ENCODE measurements at regions not wholly inside any gene's neighbourhood (a gene's known extent, or its start where the extent isn't known, plus 50 kb on each side); places are given as distances from the start of the nearest gene placed in this dataset.

GRCh38 chr3:26799679-26800317, 177.2 kb downstream of the LRRC3B start:
- H2AFZ ChIP-seq (ENCODE audit: low read length) = no peak overlapping the region
- no peaks in the 10 kb centered on the region for H4K20me1 ChIP-seq (ENCODE audit: insufficient read depth, low read length)
- H3K9me2 ChIP-seq (replicated peaks; ENCODE audit: insufficient read depth, low read length) = no peaks in the 10 kb centered on the region
- TF ChIP-seq EZH2phosphoT487 (IDR thresholded peaks at IDR 0.05; ENCODE audit: low read length) (no peak), CTCF (IDR thresholded peaks at IDR 0.05; ENCODE audit: low read length) (no peak), EZH2 (optimal IDR thresholded peaks at IDR 0.05; ENCODE audit: low read depth, low read length) (no peak)
- no peak overlapping the region for H3K27ac ChIP-seq (ENCODE audit: low read length)
- H3K36me3 ChIP-seq (replicated peaks; ENCODE audit: insufficient read depth, low read length) = no peaks in the 10 kb centered on the region
- H3K9me3 ChIP-seq (replicated peaks; ENCODE audit: insufficient read depth, low read length) = no peaks in the 10 kb centered on the region
- peak; percentile 37 for DNase-seq
- no peaks in the 10 kb centered on the region for H3F3A ChIP-seq (ENCODE audit: insufficient read depth, low read length)
- no peak overlapping the region for H3K9ac ChIP-seq (ENCODE audit: low read length)
- H3K79me2 ChIP-seq (ENCODE audit: low read length) = no peaks in the 10 kb centered on the region
- no peaks in the 10 kb centered on the region for H3K4me1 ChIP-seq (ENCODE audit: low read length)
- no peak overlapping the region for H3K4me2 ChIP-seq (ENCODE audit: low read depth, low read length)
- H3K27me3 ChIP-seq (replicated peaks; ENCODE audit: insufficient read depth, low read length) = no peaks in the 10 kb centered on the region
- no peak overlapping the region for H3K4me3 ChIP-seq (ENCODE audit: low read length)

GRCh38 chr3:26807272-26807671, 184.7 kb downstream of the LRRC3B start:
- Histone ChIP-seq H2AFZ (ENCODE audit: low read length) (no peak overlapping the region), H3K4me3 (ENCODE audit: low read length) (no peak overlapping the region), H3K27me3 (replicated peaks; ENCODE audit: insufficient read depth, low read length) (no peaks in the 10 kb centered on the region), H3K4me2 (ENCODE audit: low read depth, low read length) (no peak overlapping the region), H3K9me2 (replicated peaks; ENCODE audit: insufficient read depth, low read length) (no peaks in the 10 kb centered on the region), H3K9me3 (replicated peaks; ENCODE audit: insufficient read depth, low read length) (no peaks in the 10 kb centered on the region), H4K20me1 (ENCODE audit: insufficient read depth, low read length) (no peaks in the 10 kb centered on the region), H3K27ac (ENCODE audit: low read length) (no peak overlapping the region), H3K9ac (ENCODE audit: low read length) (no peak overlapping the region), H3K4me1 (ENCODE audit: low read length) (no peaks in the 10 kb centered on the region), H3F3A (ENCODE audit: insufficient read depth, low read length) (no peaks in the 10 kb centered on the region), H3K79me2 (ENCODE audit: low read length) (no peaks in the 10 kb centered on the region), H3K36me3 (replicated peaks; ENCODE audit: insufficient read depth, low read length) (no peaks in the 10 kb centered on the region)
- TF ChIP-seq CTCF (IDR thresholded peaks at IDR 0.05; ENCODE audit: low read length) (no peak), EZH2phosphoT487 (IDR thresholded peaks at IDR 0.05; ENCODE audit: low read length) (no peak)
- no peak for DNase-seq

DNA sequence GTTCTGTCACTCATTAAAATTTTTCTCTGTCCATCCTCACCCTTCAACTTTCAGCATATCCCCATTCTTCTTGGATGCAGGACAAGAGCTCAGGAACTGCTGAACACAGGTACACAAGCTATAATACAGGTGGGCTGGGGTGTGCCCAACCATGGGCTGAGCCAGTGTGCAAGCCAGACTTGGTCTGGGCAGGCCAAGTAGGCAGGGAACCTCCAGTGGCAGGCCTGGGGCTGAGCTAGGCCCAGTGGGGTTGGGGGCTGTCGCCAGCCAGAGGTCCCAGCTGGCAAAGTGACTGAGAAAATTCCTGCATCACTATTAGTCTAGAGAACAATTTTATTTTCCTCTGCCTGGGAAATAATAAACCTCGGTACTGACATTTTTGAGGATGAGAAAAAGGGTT, 202.9 kb downstream of the LRRC3B start:
- Histone ChIP-seq H4K20me1 (ENCODE audit: insufficient read depth, low read length) (no peaks in the 10 kb centered on the region), H3K4me3 (ENCODE audit: low read length) (no peak overlapping the region), H3K9ac (ENCODE audit: low read length) (no peak overlapping the region), H2AFZ (ENCODE audit: low read length) (no peak overlapping the region), H3K9me3 (replicated peaks; ENCODE audit: insufficient read depth, low read length) (no peaks in the 10 kb centered on the region), H3K27me3 (replicated peaks; ENCODE audit: insufficient read depth, low read length) (no peaks in the 10 kb centered on the region), H3K4me2 (ENCODE audit: low read depth, low read length) (no peak overlapping the region), H3K9me2 (replicated peaks; ENCODE audit: insufficient read depth, low read length) (no peaks in the 10 kb centered on the region), H3F3A (ENCODE audit: insufficient read depth, low read length) (no peaks in the 10 kb centered on the region), H3K27ac (ENCODE audit: low read length) (no peak overlapping the region), H3K36me3 (replicated peaks; ENCODE audit: insufficient read depth, low read length) (no peaks in the 10 kb centered on the region), H3K79me2 (ENCODE audit: low read length) (no peaks in the 10 kb centered on the region), H3K4me1 (ENCODE audit: low read length) (no peaks in the 10 kb centered on the region)
- TF ChIP-seq EZH2 (optimal IDR thresholded peaks at IDR 0.05; ENCODE audit: low read depth, low read length) (no peak), CTCF (IDR thresholded peaks at IDR 0.05; ENCODE audit: low read length) (no peak), EZH2phosphoT487 (IDR thresholded peaks at IDR 0.05; ENCODE audit: low read length) (no peak)
- DNase-seq = no peak

All from MM.1S (cell line).